ENCODE measurements at regions not wholly inside any gene's neighbourhood (a gene's known extent, or its start where the extent isn't known, plus 50 kb on each side); places are given as distances from the start of the nearest gene placed in this dataset.

DNA sequence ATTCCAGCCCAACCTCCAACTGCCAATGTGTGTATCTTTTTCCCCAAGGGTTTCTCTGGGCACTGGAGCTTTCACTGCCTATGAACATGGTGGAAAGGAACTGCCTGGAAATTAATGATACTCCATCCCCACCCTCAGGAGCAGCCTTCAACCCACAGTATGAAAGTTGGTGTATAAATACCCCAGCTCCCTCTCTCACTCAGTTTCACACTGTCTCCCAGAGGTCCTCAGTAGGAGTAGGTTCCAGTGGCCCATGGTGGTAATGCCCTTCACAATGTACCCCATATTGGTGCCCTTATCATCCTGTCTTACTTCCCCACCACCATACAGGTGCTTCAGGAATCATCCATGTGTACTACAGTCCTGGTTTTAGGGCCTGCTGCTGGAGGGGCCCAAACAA lies 462.6 kb downstream of the MIAT start:
- Mint-ChIP-seq H3K9me3 (ENCODE audit: unreplicated experiment) (no peaks in the 10 kb centered on the region), H3K27me3 (ENCODE audit: insufficient read depth, unreplicated experiment) (no peaks in the 10 kb centered on the region), H3K36me3 (ENCODE audit: insufficient read depth, unreplicated experiment) (no peaks in the 10 kb centered on the region), H3K27ac (ENCODE audit: low read depth, unreplicated experiment) (no peak overlapping the region), H3K4me3 (ENCODE audit: unreplicated experiment) (no peak overlapping the region), H3K4me1 (ENCODE audit: insufficient read depth, unreplicated experiment) (peaks cover 6% of the 10 kb centered on the region)
- DNase-seq (ENCODE audit: unreplicated experiment), result no peak
- ChIA-PET CTCF (no interaction called here), POLR2A (no interaction called here)
- intact Hi-C loops (cut with micrococcal nuclease), result no loop called here
- TF ChIP-seq, protein P1, sequence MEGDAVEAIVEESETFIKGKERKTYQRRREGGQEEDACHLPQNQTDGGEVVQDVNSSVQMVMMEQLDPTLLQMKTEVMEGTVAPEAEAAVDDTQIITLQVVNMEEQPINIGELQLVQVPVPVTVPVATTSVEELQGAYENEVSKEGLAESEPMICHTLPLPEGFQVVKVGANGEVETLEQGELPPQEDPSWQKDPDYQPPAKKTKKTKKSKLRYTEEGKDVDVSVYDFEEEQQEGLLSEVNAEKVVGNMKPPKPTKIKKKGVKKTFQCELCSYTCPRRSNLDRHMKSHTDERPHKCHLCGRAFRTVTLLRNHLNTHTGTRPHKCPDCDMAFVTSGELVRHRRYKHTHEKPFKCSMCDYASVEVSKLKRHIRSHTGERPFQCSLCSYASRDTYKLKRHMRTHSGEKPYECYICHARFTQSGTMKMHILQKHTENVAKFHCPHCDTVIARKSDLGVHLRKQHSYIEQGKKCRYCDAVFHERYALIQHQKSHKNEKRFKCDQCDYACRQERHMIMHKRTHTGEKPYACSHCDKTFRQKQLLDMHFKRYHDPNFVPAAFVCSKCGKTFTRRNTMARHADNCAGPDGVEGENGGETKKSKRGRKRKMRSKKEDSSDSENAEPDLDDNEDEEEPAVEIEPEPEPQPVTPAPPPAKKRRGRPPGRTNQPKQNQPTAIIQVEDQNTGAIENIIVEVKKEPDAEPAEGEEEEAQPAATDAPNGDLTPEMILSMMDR (IDR thresholded peaks at IDR 0.05; ENCODE audit: unreplicated experiment), result no peak
- BruUV-seq (replicated peaks), result no TSS peak

DNA sequence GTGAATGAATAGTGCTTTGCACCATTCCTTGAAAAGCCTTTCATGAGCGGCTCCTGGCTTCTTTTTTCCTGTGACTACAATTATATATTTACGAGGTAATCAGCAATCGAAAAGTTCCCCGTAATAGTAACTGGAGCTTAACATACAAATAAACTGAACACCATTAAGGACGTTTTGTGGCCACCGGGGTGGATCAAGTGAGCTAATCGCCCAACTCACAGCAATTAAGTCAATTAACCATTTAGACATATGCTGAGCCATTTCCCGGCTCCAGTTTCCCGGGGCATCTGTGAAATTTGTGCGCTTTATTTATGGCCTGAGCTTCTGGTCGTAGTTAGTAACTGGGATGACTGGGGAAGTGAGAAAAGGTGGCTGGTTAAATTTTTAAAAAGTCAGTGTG lies 465.2 kb downstream of the MIAT start:
- no peak for DNase-seq (ENCODE audit: unreplicated experiment)
- Mint-ChIP-seq H3K9me3 (ENCODE audit: unreplicated experiment) (no peaks in the 10 kb centered on the region), H3K27ac (ENCODE audit: low read depth, unreplicated experiment) (no peak overlapping the region), H3K4me1 (ENCODE audit: insufficient read depth, unreplicated experiment) (peaks cover 10% of the 10 kb centered on the region), H3K4me3 (ENCODE audit: unreplicated experiment) (no peak overlapping the region), H3K36me3 (ENCODE audit: insufficient read depth, unreplicated experiment) (no peaks in the 10 kb centered on the region), H3K27me3 (ENCODE audit: insufficient read depth, unreplicated experiment) (no peaks in the 10 kb centered on the region)
- ChIA-PET POLR2A (no interaction called here), CTCF (no interaction called here)
- intact Hi-C loops (cut with micrococcal nuclease), result no loop called here
- TF ChIP-seq, protein P1 (IDR thresholded peaks at IDR 0.05; ENCODE audit: unreplicated experiment), result no peak
- no TSS peak for BruUV-seq (replicated peaks)

DNA sequence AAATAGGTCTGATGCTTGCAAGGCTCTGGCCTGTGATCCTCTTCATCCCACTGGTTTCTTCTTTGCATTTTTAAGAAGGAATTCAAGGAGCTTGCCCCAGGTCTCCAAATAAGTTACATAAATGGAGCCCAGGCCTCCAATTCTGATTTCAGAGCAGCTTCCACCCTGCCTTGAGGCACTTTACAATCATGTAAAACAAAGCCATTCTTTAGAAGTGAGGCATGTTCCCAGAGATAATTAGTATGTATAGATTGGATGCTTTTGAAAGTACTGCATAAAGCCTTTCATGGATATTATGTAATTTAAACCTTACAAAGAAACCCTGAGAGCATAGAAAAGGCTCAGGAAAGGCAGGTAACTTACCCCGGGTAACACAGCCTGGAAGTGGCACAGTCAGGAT lies 466.5 kb downstream of the MIAT start:
- Mint-ChIP-seq H3K9me3 (ENCODE audit: unreplicated experiment) (no peaks in the 10 kb centered on the region), H3K27ac (ENCODE audit: low read depth, unreplicated experiment) (no peak overlapping the region), H3K27me3 (ENCODE audit: insufficient read depth, unreplicated experiment) (no peaks in the 10 kb centered on the region), H3K4me3 (ENCODE audit: unreplicated experiment) (no peak overlapping the region), H3K36me3 (ENCODE audit: insufficient read depth, unreplicated experiment) (no peaks in the 10 kb centered on the region), H3K4me1 (ENCODE audit: insufficient read depth, unreplicated experiment) (peaks cover 13% of the 10 kb centered on the region)
- TF ChIP-seq, protein P1 (IDR thresholded peaks at IDR 0.05; ENCODE audit: unreplicated experiment), result no peak
- DNase-seq (ENCODE audit: unreplicated experiment), result no peak
- BruUV-seq (replicated peaks), result no TSS peak
- CTCF ChIA-PET, result no interaction called here
- POLR2A ChIA-PET, result interaction anchor here (0.6 kb wide), 1 partner anchor 15 kb away, joined by 3 read pairs; no protein-coding TSS in a partner anchor
- intact Hi-C loops (cut with micrococcal nuclease), result no loop called here

DNA sequence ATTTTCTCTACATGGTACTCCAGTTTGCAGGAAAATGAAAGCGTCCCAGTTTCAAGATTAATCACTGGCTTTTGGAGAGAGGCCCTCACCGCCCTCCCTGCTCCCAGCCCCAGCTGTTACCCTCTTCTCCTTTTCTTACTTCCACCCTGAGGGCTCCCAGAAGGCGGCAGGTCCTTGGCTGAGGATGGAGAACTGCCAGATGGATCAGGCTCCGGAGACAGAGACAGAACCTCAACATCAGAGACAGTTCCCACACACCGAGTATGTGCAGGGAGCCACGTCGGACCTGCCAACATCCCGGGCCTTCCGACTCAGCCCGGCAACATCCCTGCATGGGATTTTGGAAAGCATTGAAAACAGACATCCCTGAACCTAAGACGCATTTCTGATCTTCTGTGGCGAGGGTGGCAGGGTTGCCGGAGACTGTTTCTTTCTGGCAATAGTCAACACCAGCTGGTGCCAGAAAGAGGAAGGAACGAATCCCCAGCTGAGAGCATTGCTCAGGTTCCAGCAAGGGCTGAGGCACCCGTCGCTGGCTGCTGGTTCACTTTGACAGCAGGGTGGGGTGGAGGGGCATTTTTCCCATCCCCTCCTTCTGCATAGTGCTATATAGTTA lies 467.1 kb downstream of the MIAT start:
- no TSS peak for BruUV-seq (replicated peaks)
- no peaks in the 10 kb centered on the region for H3K36me3 Mint-ChIP-seq (ENCODE audit: insufficient read depth, unreplicated experiment)
- H3K27ac Mint-ChIP-seq (ENCODE audit: low read depth, unreplicated experiment), result no peak overlapping the region
- no peak overlapping the region for H3K4me3 Mint-ChIP-seq (ENCODE audit: unreplicated experiment)
- TF ChIP-seq, protein P1 (IDR thresholded peaks at IDR 0.05; ENCODE audit: unreplicated experiment), result no peak
- CTCF ChIA-PET, result no interaction called here
- POLR2A ChIA-PET, result interaction anchor here (0.6 kb wide), 1 partner anchor 15 kb away, joined by 3 read pairs; no protein-coding TSS in a partner anchor
- intact Hi-C loops (cut with micrococcal nuclease), result no loop called here
- no peaks in the 10 kb centered on the region for H3K9me3 Mint-ChIP-seq (ENCODE audit: unreplicated experiment)
- peaks cover 18% of the 10 kb centered on the region for H3K4me1 Mint-ChIP-seq (ENCODE audit: insufficient read depth, unreplicated experiment)
- no peaks in the 10 kb centered on the region for H3K27me3 Mint-ChIP-seq (ENCODE audit: insufficient read depth, unreplicated experiment)
- DNase-seq (ENCODE audit: unreplicated experiment), result no peak
